Loucy (cell line): ENCODE measurements at regions not wholly inside any gene's neighbourhood (a gene's known extent, or its start where the extent isn't known, plus 50 kb on each side); places are given as distances from the start of the nearest gene placed in this dataset.

ENCODE experiments used
- H2AFZ ChIP-seq: fragments of 200-600 bp; sonication (generic); 2 replicates; pipeline ENCODE4 v1.6.0; 2016; ENCODE audit warnings: antibody characterized with exemption, mild to moderate bottlenecking, low read length, moderate library complexity
- H3F3A ChIP-seq: fragments of 200-600 bp; 2 replicates; pipeline ENCODE4 v1.6.0; 2016; ENCODE audit warnings: antibody characterized with exemption, low read depth, mild to moderate bottlenecking
- H3K27me3 ChIP-seq: fragments of 200-600 bp; sonication (generic); 2 replicates; pipeline ENCODE4 v1.6.1; 2014; ENCODE audit warnings: low read length, mild to moderate bottlenecking; ENCODE audit not compliant: insufficient read depth, poor library complexity, severe bottlenecking
- H3K36me3 ChIP-seq: fragments of 200-600 bp; sonication (generic); 2 replicates; pipeline ENCODE4 v1.6.1; 2016; ENCODE audit warnings: low read length; ENCODE audit not compliant: insufficient read depth
- H3K4me1 ChIP-seq: fragments of 200-600 bp; sonication (generic); 2 replicates; pipeline ENCODE4 v1.5.1; 2014; ENCODE audit warnings: low read length, mild to moderate bottlenecking; ENCODE audit not compliant: insufficient read depth, poor library complexity, severe bottlenecking
- H3K4me2 ChIP-seq: fragments of 200-600 bp; sonication (generic); 2 replicates; pipeline ENCODE4 v1.6.0; 2014; ENCODE audit warnings: antibody characterized with exemption, low read length, low read depth, mild to moderate bottlenecking; ENCODE audit not compliant: poor library complexity, severe bottlenecking
- H3K4me3 ChIP-seq: fragments of 200-600 bp; sonication (generic); 2 replicates; pipeline ENCODE4 v1.5.1; 2014; ENCODE audit warnings: low read length, mild to moderate bottlenecking, mixed read lengths; ENCODE audit not compliant: poor library complexity, severe bottlenecking
- H3K79me2 ChIP-seq: fragments of 200-600 bp; sonication (generic); 2 replicates; pipeline ENCODE4 v1.6.1; 2014; ENCODE audit warnings: low read length; ENCODE audit not compliant: insufficient read depth
- H3K9ac ChIP-seq: fragments of 200-600 bp; sonication (generic); 2 replicates; pipeline ENCODE4 v1.6.0; 2014; ENCODE audit warnings: mild to moderate bottlenecking, low read depth, low read length, moderate library complexity; ENCODE audit not compliant: poor library complexity, severe bottlenecking
- H3K9me2 ChIP-seq: fragments of 200-600 bp; sonication (generic); replicated peaks from 2 replicates; pipeline ENCODE4 v1.6.1; 2016; ENCODE audit warnings: low read depth, low read length, mixed read lengths
- H3K9me3 ChIP-seq: fragments of 200-600 bp; sonication (generic); 2 replicates; pipeline ENCODE4 v1.6.1; 2014; ENCODE audit warnings: mild to moderate bottlenecking, antibody characterized with exemption, low read length, low read depth; ENCODE audit not compliant: insufficient read depth
- H4K20me1 ChIP-seq: fragments of 200-600 bp; sonication (generic); 2 replicates; pipeline ENCODE4 v1.6.0; 2014; ENCODE audit warnings: antibody characterized with exemption, low read length, mild to moderate bottlenecking; ENCODE audit not compliant: insufficient read depth, poor library complexity, severe bottlenecking
- EZH2phosphoT487 ChIP-seq: fragments of 200-600 bp; IDR thresholded peaks from 2 replicates; pipeline ENCODE4 v1.6.1; 2018; ENCODE audit warnings: antibody characterized with exemption, mild to moderate bottlenecking, moderate library complexity, borderline replicate concordance
- TF ChIP-seq, protein P1 (sequence below): fragments of 200-600 bp; sonication (generic); conservative IDR thresholded peaks from 2 replicates; pipeline ENCODE4 v1.5.1; 2014; ENCODE audit warnings: mild to moderate bottlenecking, antibody characterized with exemption, low read length

GRCh38 chr13:29713839-29714238, 118.4 kb upstream of the SLC7A1 start:
- no peaks in the 10 kb centered on the region for H3K27me3 ChIP-seq
- no peaks in the 10 kb centered on the region for H4K20me1 ChIP-seq
- no peaks in the 10 kb centered on the region for H3F3A ChIP-seq
- H3K79me2 ChIP-seq, result no peaks in the 10 kb centered on the region
- no peaks in the 10 kb centered on the region for H3K4me1 ChIP-seq
- H3K9me3 ChIP-seq, result no peaks in the 10 kb centered on the region; the same call in 1 of the 2 replicates
- TF ChIP-seq EZH2phosphoT487, result no peak
- TF ChIP-seq, protein P1, sequence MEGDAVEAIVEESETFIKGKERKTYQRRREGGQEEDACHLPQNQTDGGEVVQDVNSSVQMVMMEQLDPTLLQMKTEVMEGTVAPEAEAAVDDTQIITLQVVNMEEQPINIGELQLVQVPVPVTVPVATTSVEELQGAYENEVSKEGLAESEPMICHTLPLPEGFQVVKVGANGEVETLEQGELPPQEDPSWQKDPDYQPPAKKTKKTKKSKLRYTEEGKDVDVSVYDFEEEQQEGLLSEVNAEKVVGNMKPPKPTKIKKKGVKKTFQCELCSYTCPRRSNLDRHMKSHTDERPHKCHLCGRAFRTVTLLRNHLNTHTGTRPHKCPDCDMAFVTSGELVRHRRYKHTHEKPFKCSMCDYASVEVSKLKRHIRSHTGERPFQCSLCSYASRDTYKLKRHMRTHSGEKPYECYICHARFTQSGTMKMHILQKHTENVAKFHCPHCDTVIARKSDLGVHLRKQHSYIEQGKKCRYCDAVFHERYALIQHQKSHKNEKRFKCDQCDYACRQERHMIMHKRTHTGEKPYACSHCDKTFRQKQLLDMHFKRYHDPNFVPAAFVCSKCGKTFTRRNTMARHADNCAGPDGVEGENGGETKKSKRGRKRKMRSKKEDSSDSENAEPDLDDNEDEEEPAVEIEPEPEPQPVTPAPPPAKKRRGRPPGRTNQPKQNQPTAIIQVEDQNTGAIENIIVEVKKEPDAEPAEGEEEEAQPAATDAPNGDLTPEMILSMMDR, result peak; percentile 72
- no peaks in the 10 kb centered on the region for H3K36me3 ChIP-seq
- H3K9me2 ChIP-seq, result no peaks in the 10 kb centered on the region
- no peak overlapping the region for H2AFZ ChIP-seq
- no peak overlapping the region for H3K4me2 ChIP-seq
- no peak overlapping the region for H3K4me3 ChIP-seq
- H3K9ac ChIP-seq, result no peak overlapping the region

DNA sequence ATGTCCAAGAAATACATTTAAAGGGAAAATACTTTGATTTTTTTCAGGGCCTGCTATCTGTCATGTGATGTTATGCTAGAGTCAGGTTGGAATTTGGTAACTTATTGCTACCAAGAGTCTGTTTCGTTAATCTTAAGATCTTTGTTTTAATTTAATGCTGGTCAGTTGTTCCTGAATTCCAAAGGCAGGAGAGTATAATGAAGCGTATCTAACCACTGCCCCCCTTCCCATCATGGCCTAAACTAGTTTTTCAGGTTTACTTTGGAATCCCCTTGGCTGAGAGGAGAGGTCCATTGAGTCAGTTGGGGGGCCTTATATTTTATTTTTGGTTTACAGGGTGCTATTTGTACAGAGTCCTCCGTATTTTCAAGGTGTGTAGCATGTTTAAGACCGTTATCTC, 116.3 kb upstream of the SLC7A1 start:
- Histone ChIP-seq H3K4me1 (peaks cover 6% of the 10 kb centered on the region), H3K9me3 (no peaks in the 10 kb centered on the region; the same call in 1 of the 2 replicates), H3K36me3 (no peaks in the 10 kb centered on the region), H3K79me2 (no peaks in the 10 kb centered on the region), H3K9ac (no peak overlapping the region), H3F3A (no peaks in the 10 kb centered on the region), H3K4me3 (no peak overlapping the region), H3K27me3 (no peaks in the 10 kb centered on the region), H4K20me1 (no peaks in the 10 kb centered on the region), H3K4me2 (no peak overlapping the region), H2AFZ (no peak overlapping the region), H3K9me2 (no peaks in the 10 kb centered on the region)
- no peak for TF ChIP-seq EZH2phosphoT487
- TF ChIP-seq, protein P1, result no peak

DNA sequence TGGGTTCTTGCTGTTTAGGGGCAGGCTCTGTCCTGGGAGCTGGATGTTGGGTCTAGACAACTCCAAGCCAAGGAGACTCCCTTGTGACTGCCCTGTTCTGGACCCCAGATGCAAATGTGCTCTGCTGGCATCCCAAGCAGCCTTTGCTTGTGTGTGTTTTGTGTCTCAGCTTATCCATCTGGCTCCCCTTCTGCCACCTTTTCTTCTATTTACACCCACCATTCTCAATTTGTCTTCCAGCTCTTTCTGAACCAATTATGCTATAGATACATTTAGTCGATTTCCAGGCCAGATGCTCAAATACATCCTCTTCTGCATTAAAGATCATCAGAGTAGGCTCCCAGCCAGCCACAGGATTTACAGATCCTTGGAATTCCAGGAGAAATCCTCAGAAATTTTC, 115.0 kb upstream of the SLC7A1 start:
- Histone ChIP-seq H3K79me2 (no peaks in the 10 kb centered on the region), H3K4me2 (no peak overlapping the region), H2AFZ (no peak overlapping the region), H3K9me2 (no peaks in the 10 kb centered on the region), H3K9ac (no peak overlapping the region), H4K20me1 (no peaks in the 10 kb centered on the region), H3K4me3 (no peak overlapping the region), H3F3A (no peaks in the 10 kb centered on the region), H3K27me3 (no peaks in the 10 kb centered on the region), H3K9me3 (no peaks in the 10 kb centered on the region; the same call in 1 of the 2 replicates), H3K4me1 (peaks cover 6% of the 10 kb centered on the region), H3K36me3 (no peaks in the 10 kb centered on the region)
- TF ChIP-seq EZH2phosphoT487, result no peak
- TF ChIP-seq, protein P1, result no peak
